ENCODE measurements at regions not wholly inside any gene's neighbourhood (a gene's known extent, or its start where the extent isn't known, plus 50 kb on each side); places are given as distances from the start of the nearest gene placed in this dataset.

DNA sequence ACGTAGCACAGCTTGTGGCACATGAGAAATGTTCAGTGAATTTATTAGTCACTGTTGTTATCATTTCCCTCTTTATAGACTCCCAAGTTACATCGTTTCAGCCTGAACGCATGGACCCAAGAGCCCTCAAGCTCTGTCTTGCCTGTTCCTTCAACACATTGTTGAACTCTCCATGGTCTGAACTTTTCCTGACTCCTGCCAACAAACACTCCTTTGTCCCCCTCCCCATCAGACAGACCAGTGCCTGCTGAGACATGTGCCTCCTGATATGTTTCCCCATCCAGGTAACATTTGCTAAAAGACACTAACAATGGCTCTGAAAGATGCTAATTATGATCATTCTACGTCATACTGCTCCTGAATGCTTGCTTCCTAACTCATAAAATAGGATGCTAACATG, 108.7 kb upstream of the NFIA start:
- no peak overlapping the region for H3K27ac ChIP-seq (ENCODE audit: low read depth in 2 of 2, low read length in 1 of 2)
- 65 to 79% methylated on average over 4 of the region's 4 CpGs for WGBS, 2 donors

DNA sequence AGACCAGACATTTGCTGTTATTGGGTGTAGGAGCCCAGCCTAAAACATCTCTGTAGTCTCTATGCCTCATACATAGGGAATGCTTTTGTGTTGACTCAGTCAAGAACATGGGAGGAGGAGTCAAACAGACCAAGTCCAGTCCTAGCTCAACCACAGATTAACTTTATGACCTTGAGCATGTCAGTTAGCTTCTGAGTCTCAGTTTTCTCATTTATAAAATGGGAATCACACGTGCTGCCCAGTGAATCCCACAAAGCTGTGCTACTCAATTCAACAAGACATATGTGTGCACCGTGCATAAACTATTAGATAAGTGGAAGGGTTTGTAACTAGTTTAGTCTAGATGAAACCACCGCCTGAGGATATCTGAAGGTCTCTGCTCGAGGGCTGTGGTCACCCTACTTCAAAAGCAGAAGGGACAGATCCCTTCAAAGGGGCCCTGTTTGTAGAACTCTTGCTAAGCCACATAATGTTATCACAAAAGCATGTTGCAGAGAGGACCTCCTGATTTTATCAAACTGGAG, 109.5 kb upstream of the NFIA start:
- 76 to 83% methylated on average over 4 of the region's 4 CpGs for WGBS, 2 donors
- Histone ChIP-seq H3K27me3 (ENCODE audit: control insufficient read depth in 1 of 2, insufficient read depth in 2 of 2, low read length in 2 of 2) (no peaks in the 10 kb centered on the region), H3K27ac (ENCODE audit: low read depth in 2 of 2, low read length in 1 of 2) (no peak overlapping the region), H3K4me3 (ENCODE audit: low read depth in 1 of 2, low read length in 2 of 2) (no peak overlapping the region), H3K36me3 (ENCODE audit: control insufficient read depth in 2 of 2, insufficient read depth in 2 of 2, low read length in 1 of 2) (no peaks in the 10 kb centered on the region), H3K4me1 (ENCODE audit: control insufficient read depth in 2 of 2, insufficient read depth in 2 of 2, low read length in 1 of 2) (no peaks in the 10 kb centered on the region), H3K9me3 (ENCODE audit: control insufficient read depth in 2 of 2, insufficient read depth in 1 of 2, low read depth in 1 of 2, low read length in 1 of 2) (no peaks in the 10 kb centered on the region)

More for the DNA sequence above, 108.7 kb upstream of the NFIA start:
- Histone ChIP-seq H3K36me3 (ENCODE audit: control insufficient read depth in 2 of 2, insufficient read depth in 2 of 2, low read length in 1 of 2) (no peaks in the 10 kb centered on the region), H3K27me3 (ENCODE audit: control insufficient read depth in 1 of 2, insufficient read depth in 2 of 2, low read length in 2 of 2) (no peaks in the 10 kb centered on the region), H3K4me1 (ENCODE audit: control insufficient read depth in 2 of 2, insufficient read depth in 2 of 2, low read length in 1 of 2) (no peaks in the 10 kb centered on the region), H3K4me3 (ENCODE audit: low read depth in 1 of 2, low read length in 2 of 2) (no peak overlapping the region), H3K9me3 (ENCODE audit: control insufficient read depth in 2 of 2, insufficient read depth in 1 of 2, low read depth in 1 of 2, low read length in 1 of 2) (no peaks in the 10 kb centered on the region)

DNA sequence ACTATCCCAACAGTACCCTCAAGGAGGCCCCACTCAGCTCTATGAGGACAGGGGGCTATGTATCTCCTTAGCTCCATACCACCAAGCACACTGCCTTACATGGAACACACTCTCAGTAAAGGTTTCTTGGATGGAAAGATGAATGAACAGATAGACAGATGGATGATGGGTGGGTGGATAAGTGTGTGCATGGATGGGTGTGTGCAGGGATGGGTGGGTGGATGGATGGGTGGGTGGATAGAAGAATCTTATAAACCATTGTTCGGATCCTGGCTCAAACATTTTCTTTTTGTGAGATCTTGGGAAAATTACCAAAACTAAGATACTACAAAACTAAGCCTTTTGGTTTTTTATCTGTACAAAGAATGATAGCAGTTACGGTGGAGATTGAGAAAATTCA, 111.0 kb upstream of the NFIA start:
- no peak overlapping the region for H3K4me3 ChIP-seq (ENCODE audit: low read depth in 1 of 2, low read length in 2 of 2)
- no peaks in the 10 kb centered on the region for H3K36me3 ChIP-seq (ENCODE audit: control insufficient read depth in 2 of 2, insufficient read depth in 2 of 2, low read length in 1 of 2)
- no peak overlapping the region for H3K27ac ChIP-seq (ENCODE audit: low read depth in 2 of 2, low read length in 1 of 2)
- H3K9me3 ChIP-seq (ENCODE audit: control insufficient read depth in 2 of 2, insufficient read depth in 1 of 2, low read depth in 1 of 2, low read length in 1 of 2), result no peaks in the 10 kb centered on the region
- 78 to 82% methylated on average over 2 of the region's 2 CpGs for WGBS, 2 donors
- no peaks in the 10 kb centered on the region for H3K4me1 ChIP-seq (ENCODE audit: control insufficient read depth in 2 of 2, insufficient read depth in 2 of 2, low read length in 1 of 2)
- no peaks in the 10 kb centered on the region for H3K27me3 ChIP-seq (ENCODE audit: control insufficient read depth in 1 of 2, insufficient read depth in 2 of 2, low read length in 2 of 2)

DNA sequence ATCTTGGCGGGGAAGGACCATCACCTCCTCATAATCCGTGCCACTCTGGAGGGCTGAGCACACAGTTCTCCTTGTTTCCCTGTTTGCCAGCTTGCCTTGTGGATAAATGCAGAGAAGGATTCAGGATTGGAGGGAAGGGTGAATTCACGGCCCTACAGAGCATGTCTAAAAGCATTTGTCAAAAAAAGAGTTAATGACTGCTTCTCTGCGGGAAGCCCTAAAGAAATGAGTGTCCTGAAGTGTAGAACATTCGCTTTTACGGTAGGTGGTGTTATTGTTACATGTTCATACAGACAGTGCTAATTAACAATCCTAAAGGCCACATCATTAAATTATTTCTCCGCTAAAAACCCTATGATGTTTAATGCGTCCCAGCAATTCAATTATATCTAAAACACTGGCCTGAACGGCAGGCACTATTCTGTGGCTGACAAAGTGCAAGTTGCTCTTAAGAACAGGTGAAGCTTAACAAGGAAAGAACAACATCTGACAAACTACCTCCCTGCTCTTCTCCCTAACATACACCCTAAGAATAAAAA, 112.3 kb upstream of the NFIA start:
- H3K27ac ChIP-seq (ENCODE audit: low read depth in 2 of 2, low read length in 1 of 2), result no peak overlapping the region
- H3K27me3 ChIP-seq (ENCODE audit: control insufficient read depth in 1 of 2, insufficient read depth in 2 of 2, low read length in 2 of 2), result no peaks in the 10 kb centered on the region
- no peaks in the 10 kb centered on the region for H3K4me1 ChIP-seq (ENCODE audit: control insufficient read depth in 2 of 2, insufficient read depth in 2 of 2, low read length in 1 of 2)
- WGBS, 2 donors, result 31 to 40% methylated on average over 9 of the region's 9 CpGs
- no peak overlapping the region for H3K4me3 ChIP-seq (ENCODE audit: low read depth in 1 of 2, low read length in 2 of 2)
- peaks cover 5 to 6% of the 10 kb centered on the region in 2 donors for H3K9me3 ChIP-seq (ENCODE audit: control insufficient read depth in 2 of 2, insufficient read depth in 1 of 2, low read depth in 1 of 2, low read length in 1 of 2)
- H3K36me3 ChIP-seq (ENCODE audit: control insufficient read depth in 2 of 2, insufficient read depth in 2 of 2, low read length in 1 of 2), result no peaks in the 10 kb centered on the region

DNA sequence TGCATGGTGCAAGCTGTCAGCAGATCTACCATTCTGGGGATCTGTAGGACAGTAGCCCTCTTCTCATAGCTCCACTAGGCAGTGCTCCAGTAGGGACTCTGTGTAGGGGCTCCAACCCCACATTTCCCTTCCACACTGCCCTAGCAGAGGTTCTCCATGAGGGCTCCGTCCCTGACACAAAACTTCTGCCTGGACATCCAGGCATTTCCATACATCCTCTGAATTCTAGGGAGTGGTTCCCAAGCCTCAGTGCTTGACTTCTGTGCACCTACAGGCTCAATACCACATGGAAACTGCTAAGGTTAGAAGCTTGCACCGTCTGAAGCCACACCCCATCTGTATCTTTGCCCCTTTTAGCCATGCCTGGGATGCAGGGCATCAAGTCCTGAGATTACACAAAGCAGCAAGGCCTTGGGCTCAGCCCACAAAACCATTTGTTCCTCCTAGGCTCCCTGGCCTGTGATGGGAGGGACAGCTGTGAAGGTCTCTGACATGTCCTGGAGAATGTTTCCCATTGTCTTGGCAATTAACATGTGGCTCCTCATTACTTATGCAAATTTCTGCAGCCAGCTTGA, 117.0 kb upstream of the NFIA start:
- 87 to 88% methylated on average over 2 of the region's 2 CpGs for WGBS, 2 donors
- H3K4me3 ChIP-seq (ENCODE audit: low read depth in 1 of 2, low read length in 2 of 2), result no peak overlapping the region
- H3K36me3 ChIP-seq (ENCODE audit: control insufficient read depth in 2 of 2, insufficient read depth in 2 of 2, low read length in 1 of 2), result no peaks in the 10 kb centered on the region
- no peak overlapping the region for H3K27ac ChIP-seq (ENCODE audit: low read depth in 2 of 2, low read length in 1 of 2)
- no peaks in the 10 kb centered on the region for H3K4me1 ChIP-seq (ENCODE audit: control insufficient read depth in 2 of 2, insufficient read depth in 2 of 2, low read length in 1 of 2)
- peaks cover 8 to 9% of the 10 kb centered on the region in 2 donors for H3K9me3 ChIP-seq (ENCODE audit: control insufficient read depth in 2 of 2, insufficient read depth in 1 of 2, low read depth in 1 of 2, low read length in 1 of 2)
- no peaks in the 10 kb centered on the region for H3K27me3 ChIP-seq (ENCODE audit: control insufficient read depth in 1 of 2, insufficient read depth in 2 of 2, low read length in 2 of 2)

DNA sequence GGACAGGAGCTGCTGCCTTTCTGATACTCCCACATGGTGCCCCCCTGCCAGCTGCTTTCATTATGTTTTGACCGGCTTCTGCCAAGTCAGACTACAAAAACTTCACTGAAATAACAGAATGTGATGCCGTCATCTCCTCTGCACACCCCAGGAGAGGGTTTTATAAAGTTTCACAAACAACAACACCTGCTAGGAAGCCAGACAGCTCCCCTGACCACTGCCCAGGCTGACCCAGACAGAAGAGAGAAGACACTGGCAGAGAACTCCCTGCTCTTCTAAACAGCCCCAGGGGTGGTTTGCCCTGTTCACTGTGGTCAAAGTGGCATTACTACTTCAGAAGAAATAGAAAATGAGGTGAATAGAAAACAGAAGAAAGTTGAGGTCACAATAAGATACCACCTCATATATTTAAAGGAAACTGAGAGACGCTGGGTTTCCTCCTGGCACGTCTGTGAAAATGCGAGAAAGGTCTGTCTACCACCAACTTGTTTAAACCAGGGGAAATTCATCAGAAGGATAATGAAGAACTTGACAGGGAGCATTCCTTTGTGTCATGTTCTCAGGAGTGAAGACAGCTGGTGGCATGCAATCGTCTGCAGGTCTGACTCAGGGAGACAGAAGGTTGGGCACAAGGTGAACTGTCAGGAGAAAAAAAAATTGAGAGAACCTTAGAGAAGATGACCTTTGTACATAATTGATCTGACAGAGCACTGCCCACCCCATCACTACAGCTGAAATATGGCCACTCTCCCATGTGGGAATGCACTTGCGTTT, 119.0 kb upstream of the NFIA start:
- no peak overlapping the region for H3K27ac ChIP-seq (ENCODE audit: low read depth in 2 of 2, low read length in 1 of 2)
- H3K27me3 ChIP-seq (ENCODE audit: control insufficient read depth in 1 of 2, insufficient read depth in 2 of 2, low read length in 2 of 2), result no peaks in the 10 kb centered on the region
- H3K4me3 ChIP-seq (ENCODE audit: low read depth in 1 of 2, low read length in 2 of 2), result no peak overlapping the region
- H3K9me3 ChIP-seq (ENCODE audit: control insufficient read depth in 2 of 2, insufficient read depth in 1 of 2, low read depth in 1 of 2, low read length in 1 of 2), result peaks cover 8 to 9% of the 10 kb centered on the region in 2 donors
- WGBS, 2 donors, result 76 to 78% methylated on average over 7 of the region's 7 CpGs
- no peaks in the 10 kb centered on the region for H3K4me1 ChIP-seq (ENCODE audit: control insufficient read depth in 2 of 2, insufficient read depth in 2 of 2, low read length in 1 of 2)
- no peaks in the 10 kb centered on the region for H3K36me3 ChIP-seq (ENCODE audit: control insufficient read depth in 2 of 2, insufficient read depth in 2 of 2, low read length in 1 of 2)

DNA sequence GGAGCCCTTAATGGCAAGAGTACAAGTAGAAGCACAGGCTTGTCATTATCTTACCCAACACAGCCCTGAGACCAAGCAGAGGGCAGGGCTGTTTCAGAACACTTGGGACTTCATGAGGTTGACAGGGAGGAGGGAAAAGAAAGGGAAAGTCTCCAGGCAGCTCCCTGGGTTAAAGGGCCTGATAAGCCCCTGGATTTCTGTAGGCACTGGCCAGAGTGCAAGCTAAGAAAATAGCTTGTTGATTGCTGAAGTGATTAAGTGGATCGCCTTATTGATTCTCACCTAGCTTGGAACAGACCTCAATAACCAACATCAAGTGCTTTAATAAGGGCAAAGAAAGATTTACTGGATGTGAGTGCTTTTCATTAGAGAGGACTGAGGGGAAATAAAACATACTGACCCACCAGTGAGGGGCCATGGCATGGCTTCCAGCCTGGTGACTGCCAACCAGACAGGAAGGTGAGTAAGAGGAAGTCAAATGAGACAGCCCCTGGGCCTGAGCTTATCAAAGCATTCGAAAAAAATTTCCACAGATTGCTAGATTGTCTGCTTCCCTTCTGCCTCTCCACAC, 121.4 kb upstream of the NFIA start:
- 48 to 83% methylated on average over 2 of the region's 2 CpGs for WGBS, 2 donors
- Histone ChIP-seq H3K4me1 (ENCODE audit: control insufficient read depth in 2 of 2, insufficient read depth in 2 of 2, low read length in 1 of 2) (no peaks in the 10 kb centered on the region), H3K27ac (ENCODE audit: low read depth in 2 of 2, low read length in 1 of 2) (no peak overlapping the region), H3K4me3 (ENCODE audit: low read depth in 1 of 2, low read length in 2 of 2) (no peak overlapping the region), H3K9me3 (ENCODE audit: control insufficient read depth in 2 of 2, insufficient read depth in 1 of 2, low read depth in 1 of 2, low read length in 1 of 2) (peaks cover 8 to 9% of the 10 kb centered on the region in 2 donors), H3K36me3 (ENCODE audit: control insufficient read depth in 2 of 2, insufficient read depth in 2 of 2, low read length in 1 of 2) (no peaks in the 10 kb centered on the region), H3K27me3 (ENCODE audit: control insufficient read depth in 1 of 2, insufficient read depth in 2 of 2, low read length in 2 of 2) (no peaks in the 10 kb centered on the region)

DNA sequence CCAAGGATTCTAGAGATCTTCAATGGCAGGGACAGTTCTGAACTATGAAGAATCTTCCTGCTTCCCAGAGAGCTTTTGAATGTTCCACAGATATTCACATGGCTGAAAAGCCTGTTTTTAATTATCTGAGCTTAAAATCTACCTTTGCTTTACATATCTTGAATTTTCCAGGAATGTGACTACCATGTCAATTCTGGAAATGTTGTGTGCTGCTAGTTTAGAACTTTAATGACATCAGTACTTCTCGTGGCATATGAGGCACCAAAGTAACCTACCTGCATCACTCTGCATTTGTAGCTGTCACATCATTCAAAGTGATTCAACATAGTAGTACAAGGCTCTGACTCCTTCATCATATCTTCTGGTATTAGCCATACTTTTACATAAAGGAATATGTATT, 122.7 kb upstream of the NFIA start:
- WGBS, 2 donors, result 85 to 89% methylated on average over 1 of the region's 1 CpG
- H3K9me3 ChIP-seq (ENCODE audit: control insufficient read depth in 2 of 2, insufficient read depth in 1 of 2, low read depth in 1 of 2, low read length in 1 of 2), result peaks cover 0 to 2% of the 10 kb centered on the region in 2 donors
- no peak overlapping the region for H3K4me3 ChIP-seq (ENCODE audit: low read depth in 1 of 2, low read length in 2 of 2)
- no peaks in the 10 kb centered on the region for H3K4me1 ChIP-seq (ENCODE audit: control insufficient read depth in 2 of 2, insufficient read depth in 2 of 2, low read length in 1 of 2)
- H3K36me3 ChIP-seq (ENCODE audit: control insufficient read depth in 2 of 2, insufficient read depth in 2 of 2, low read length in 1 of 2), result no peaks in the 10 kb centered on the region
- no peaks in the 10 kb centered on the region for H3K27me3 ChIP-seq (ENCODE audit: control insufficient read depth in 1 of 2, insufficient read depth in 2 of 2, low read length in 2 of 2)
- no peak overlapping the region for H3K27ac ChIP-seq (ENCODE audit: low read depth in 2 of 2, low read length in 1 of 2)

DNA sequence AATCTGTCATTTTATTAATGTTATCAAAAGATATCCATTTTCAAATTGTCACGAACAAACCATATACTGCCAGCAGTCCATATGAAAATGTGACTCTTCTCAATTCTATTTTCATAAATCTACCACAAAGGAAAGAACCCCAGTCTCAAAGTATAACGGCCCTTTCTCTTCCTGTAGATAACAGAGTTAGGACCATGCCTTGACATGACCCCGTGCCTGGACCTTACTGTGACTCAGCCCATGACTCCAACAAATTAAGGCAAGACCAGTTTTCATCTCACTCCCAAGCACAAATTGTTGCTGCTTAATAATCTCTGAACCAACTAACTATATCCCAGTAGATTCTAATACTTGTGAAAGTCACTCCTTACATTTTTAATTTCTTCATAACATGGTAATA, 124.4 kb upstream of the NFIA start:
- Histone ChIP-seq H3K27me3 (ENCODE audit: control insufficient read depth in 1 of 2, insufficient read depth in 2 of 2, low read length in 2 of 2) (no peaks in the 10 kb centered on the region), H3K4me3 (ENCODE audit: low read depth in 1 of 2, low read length in 2 of 2) (no peak overlapping the region), H3K9me3 (ENCODE audit: control insufficient read depth in 2 of 2, insufficient read depth in 1 of 2, low read depth in 1 of 2, low read length in 1 of 2) (no peaks in the 10 kb centered on the region), H3K4me1 (ENCODE audit: control insufficient read depth in 2 of 2, insufficient read depth in 2 of 2, low read length in 1 of 2) (no peaks in the 10 kb centered on the region), H3K27ac (ENCODE audit: low read depth in 2 of 2, low read length in 1 of 2) (no peak overlapping the region), H3K36me3 (ENCODE audit: control insufficient read depth in 2 of 2, insufficient read depth in 2 of 2, low read length in 1 of 2) (no peaks in the 10 kb centered on the region)
- WGBS, 2 donors, result 71 to 78% methylated on average over 3 of the region's 3 CpGs
